Heart right ventricle (tissue), 16 donors: ENCODE measurements at regions not wholly inside any gene's neighbourhood (a gene's known extent, or its start where the extent isn't known, plus 50 kb on each side); places are given as distances from the start of the nearest gene placed in this dataset.

Experiments
- ATAC-seq, 8 donors: fragments of 200-7000 bp; cut with Tn5 transposase; one replicate each; pipeline ENCODE4 v1.9.1; 2020; ENCODE audit warnings: mild to moderate bottlenecking in 8 of 8, moderate library complexity in 8 of 8, moderate number of reproducible peaks in 1 of 8
- DNase-seq, 2 donors: peaks; one replicate each; pipeline ENCODE4 v3.0.0-alpha.2; 2020
- H3K27ac ChIP-seq, 10 donors: fragments of 200-600 bp; sonication (generic) in 2 of 10; one replicate each; pipeline versions ENCODE4 v1.5.0 to v1.8.0; 2020 to 2022; ENCODE audit warnings: mild to moderate bottlenecking in 3 of 10
- H3K27me3 ChIP-seq, 7 donors: fragments of 200-600 bp; one replicate each; pipeline ENCODE4 v1.8.0; 2021 to 2022; ENCODE audit warnings: mild to moderate bottlenecking in 2 of 7
- H3K36me3 ChIP-seq, 9 donors: fragments of 200-600 bp; sonication (generic) in 1 of 9; one replicate each; pipeline versions ENCODE4 v1.5.0 to v1.8.0; 2020 to 2022; ENCODE audit warnings: mild to moderate bottlenecking in 2 of 9
- H3K4me1 ChIP-seq, 9 donors: fragments of 200-600 bp; sonication (generic) in 1 of 9; one replicate each; pipeline versions ENCODE4 v1.5.0 to v1.8.0; 2020 to 2022; ENCODE audit warnings: mild to moderate bottlenecking in 4 of 9
- H3K4me3 ChIP-seq, 10 donors: fragments of 200-600 bp; sonication (generic) in 2 of 10; one replicate each; pipeline versions ENCODE4 v1.5.0 to v1.8.0; 2020 to 2022; ENCODE audit warnings: mild to moderate bottlenecking in 7 of 10, moderate library complexity in 2 of 10
- H3K9me3 ChIP-seq, 11 donors: fragments of 200-600 bp in 10 of 11; sonication (generic) in 2 of 11; one replicate each; pipeline versions ENCODE4 v1.5.0 to v1.8.0; 2013 to 2022; ENCODE audit warnings: mild to moderate bottlenecking in 2 of 11, control low read depth in 1 of 11, moderate library complexity in 1 of 11
- WGBS, 2 donors: extraction: QIAGEN DNeasy Blood & Tissue Kit; methylation state at CpG; one replicate each; pipeline ENCODE4 v1.1.7; 2013; ENCODE audit warnings: inconsistent platforms in 1 of 2; 5-methylcytosine and 5-hydroxymethylcytosine counted together
- intact Hi-C, 10 donors: fragments of 100-400 bp; cut with DNase I; formaldehyde crosslinking; loops; one replicate each; pipeline versions ENCODE4 v1.11.1 to v1.14.2; 2022
- TF ChIP-seq, protein P1 (sequence below), 9 donors: fragments of 200-600 bp; sonication (generic) in 2 of 9; IDR thresholded peaks; one replicate each; pipeline versions ENCODE4 v1.5.0 to v1.8.0; 2021 to 2022; ENCODE audit warnings: antibody characterized with exemption in 9 of 9, mild to moderate bottlenecking in 5 of 9, moderate library complexity in 1 of 9
- donor health status: Arrhythmogenic right ventricular cardiomyopathy.
- donor health status: ischemic (EF 13 %, LVEDD 7.1; RV severe dilation, severe dysfunction).
- donor health status: healthy with polysubstance abuse.
- donor health status: DM: no; HTN: yes; CAD: no.
- donor health status: DM: no; HTN: no; CAD: no.
- donor health status: ischemic (EF 25% LVEDD 6.9; RV normal size, moderate dysfunction).
- donor health status: ischemic (EF 25% LVEDD 5.7; RV mildly dilated, moderate dysfunction).
- donor health status: healthy.
- donor health status: DM: yes; HTN: yes; CAD: no.
- donor health status: Ischemic cardiomyopathy.
- donor health status: ischemic (EF 35%, LVEDD 5.7; RV mildly dilated, moderate dysfunction).
- donor health status: nonischemic (EF 11% LVEDD 7.7; RV severe dilation, severe dysfunction).
- donor health status: DM: yes; HTN: yes; CAD: no.
- donor health status: PGD.
- donor health status: ischemic (EF 29% LVEDD 5.4; RV normal size, mild dysfunction).
- donor health status: nonischemic (EF 23%, LVEDD 6.1; RV moderate dilation, normal function).

DNA sequence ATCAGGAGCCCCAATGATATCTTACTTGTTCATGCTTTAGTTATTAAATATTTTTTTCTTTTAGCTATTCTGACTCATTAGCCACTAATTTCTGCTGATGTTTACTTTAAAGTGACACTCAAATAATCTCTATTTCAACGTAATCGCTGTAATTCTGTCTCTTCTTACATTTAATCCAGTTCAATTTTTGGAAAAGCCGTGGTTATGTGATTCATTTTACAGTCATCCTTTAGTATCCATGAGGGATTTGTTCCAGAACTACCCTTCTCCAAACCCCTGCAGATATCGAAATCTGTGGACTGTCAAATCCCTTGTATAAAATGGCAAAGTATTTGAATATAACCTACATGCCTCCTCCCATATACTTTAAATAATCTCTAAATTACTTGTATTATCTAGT is 1103.4 kb downstream of the LRFN5 start:
- H3K4me1 ChIP-seq = no peaks in the 10 kb centered on the region
- H3K4me3 ChIP-seq = no peak overlapping the region
- no peak for DNase-seq
- 78 to 84% methylated on average over 4 of the region's 4 CpGs for WGBS, 2 donors
- H3K27me3 ChIP-seq = no peaks in the 10 kb centered on the region
- H3K36me3 ChIP-seq = no peaks in the 10 kb centered on the region
- no peak for ATAC-seq
- H3K9me3 ChIP-seq = no peaks in the 10 kb centered on the region
- TF ChIP-seq, protein P1, sequence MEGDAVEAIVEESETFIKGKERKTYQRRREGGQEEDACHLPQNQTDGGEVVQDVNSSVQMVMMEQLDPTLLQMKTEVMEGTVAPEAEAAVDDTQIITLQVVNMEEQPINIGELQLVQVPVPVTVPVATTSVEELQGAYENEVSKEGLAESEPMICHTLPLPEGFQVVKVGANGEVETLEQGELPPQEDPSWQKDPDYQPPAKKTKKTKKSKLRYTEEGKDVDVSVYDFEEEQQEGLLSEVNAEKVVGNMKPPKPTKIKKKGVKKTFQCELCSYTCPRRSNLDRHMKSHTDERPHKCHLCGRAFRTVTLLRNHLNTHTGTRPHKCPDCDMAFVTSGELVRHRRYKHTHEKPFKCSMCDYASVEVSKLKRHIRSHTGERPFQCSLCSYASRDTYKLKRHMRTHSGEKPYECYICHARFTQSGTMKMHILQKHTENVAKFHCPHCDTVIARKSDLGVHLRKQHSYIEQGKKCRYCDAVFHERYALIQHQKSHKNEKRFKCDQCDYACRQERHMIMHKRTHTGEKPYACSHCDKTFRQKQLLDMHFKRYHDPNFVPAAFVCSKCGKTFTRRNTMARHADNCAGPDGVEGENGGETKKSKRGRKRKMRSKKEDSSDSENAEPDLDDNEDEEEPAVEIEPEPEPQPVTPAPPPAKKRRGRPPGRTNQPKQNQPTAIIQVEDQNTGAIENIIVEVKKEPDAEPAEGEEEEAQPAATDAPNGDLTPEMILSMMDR (IDR thresholded peaks at IDR 0.05) = no peak
- no peak overlapping the region for H3K27ac ChIP-seq
- intact Hi-C loops = no loop called here

DNA sequence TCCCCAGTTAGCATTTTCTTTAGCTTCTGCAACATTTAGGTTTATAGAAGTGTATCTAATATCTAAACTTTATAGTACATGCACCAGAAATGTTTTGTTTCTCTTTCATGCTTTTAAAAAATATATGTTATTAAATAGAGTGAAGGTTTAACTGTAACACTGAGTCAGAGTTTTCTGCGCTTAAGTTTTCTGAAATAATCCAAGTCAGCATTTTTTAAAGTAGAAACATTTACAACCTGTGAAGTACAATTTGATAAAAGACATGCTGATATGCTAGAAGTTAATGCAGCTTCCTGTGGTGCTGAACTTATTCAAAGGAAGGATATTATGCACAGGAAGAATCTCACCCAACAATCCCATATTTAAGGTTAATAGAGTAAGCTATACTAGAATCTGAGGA is 1096.8 kb downstream of the LRFN5 start:
- no peak overlapping the region for H3K4me3 ChIP-seq
- H3K36me3 ChIP-seq = no peaks in the 10 kb centered on the region
- DNase-seq (no peak), ATAC-seq (no peak)
- H3K4me1 ChIP-seq = no peaks in the 10 kb centered on the region
- no peaks in the 10 kb centered on the region for H3K9me3 ChIP-seq
- H3K27me3 ChIP-seq = no peaks in the 10 kb centered on the region
- intact Hi-C loops = no loop called here
- no peak overlapping the region for H3K27ac ChIP-seq
- 93 to 94% methylated on average over 1 of the region's 1 CpG for WGBS, 2 donors
- TF ChIP-seq, protein P1 (IDR thresholded peaks at IDR 0.05) = no peak

DNA sequence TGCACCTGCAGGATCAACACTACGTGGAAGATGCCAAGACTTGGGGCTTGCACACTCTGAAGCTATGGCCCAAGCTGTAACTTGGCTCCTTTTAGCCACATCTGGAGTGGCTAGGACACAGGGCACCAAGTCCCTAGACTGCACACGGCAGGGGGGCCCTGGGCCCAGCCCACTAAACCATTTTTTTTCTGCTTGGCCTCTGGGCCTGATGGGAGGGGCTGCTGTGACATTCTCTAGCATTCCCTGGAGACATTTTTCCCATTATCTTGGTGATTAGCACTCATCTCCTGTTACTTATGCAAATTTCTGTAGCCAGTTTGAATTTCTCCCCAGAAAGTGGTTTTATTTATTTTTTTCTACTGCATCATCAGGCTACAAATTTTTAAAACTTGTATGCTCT is 1080.7 kb downstream of the LRFN5 start:
- Histone ChIP-seq H3K27ac (no peak overlapping the region), H3K36me3 (no peaks in the 10 kb centered on the region), H3K4me1 (no peaks in the 10 kb centered on the region), H3K9me3 (peaks cover 0 to 8% (median 0%) of the 10 kb centered on the region in 11 donors), H3K4me3 (no peak overlapping the region), H3K27me3 (no peaks in the 10 kb centered on the region)
- intact Hi-C loops = no loop called here
- ATAC-seq = no peak
- WGBS, 2 donors = 58 to 60% methylated on average over 2 of the region's 2 CpGs
- TF ChIP-seq, protein P1 (IDR thresholded peaks at IDR 0.05) = no peak
- DNase-seq = no peak

DNA sequence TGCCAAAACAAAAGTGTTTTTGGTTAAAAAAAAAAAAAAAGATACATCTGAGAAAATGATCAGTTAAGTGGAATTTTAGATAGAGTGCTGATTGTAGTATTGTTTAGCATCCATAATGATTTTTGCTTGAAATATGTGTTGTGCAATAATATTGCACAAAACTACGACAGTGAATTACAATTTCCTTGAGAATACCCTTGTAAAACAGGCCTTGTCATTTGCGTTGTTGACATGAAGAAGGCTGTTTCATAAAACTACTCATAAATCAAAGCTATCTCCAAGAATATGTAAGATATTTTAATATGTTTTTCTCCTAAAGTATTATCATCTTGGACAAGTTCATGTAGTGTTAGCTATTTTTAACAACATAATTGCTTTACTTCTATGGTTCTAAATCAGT is 1077.0 kb downstream of the LRFN5 start:
- no peak overlapping the region for H3K27ac ChIP-seq
- no peaks in the 10 kb centered on the region for H3K27me3 ChIP-seq
- ATAC-seq (no peak), DNase-seq (no peak)
- intact Hi-C loops = no loop called here
- H3K4me3 ChIP-seq = no peak overlapping the region
- peaks cover 0 to 6% (median 0%) of the 10 kb centered on the region in 11 donors for H3K9me3 ChIP-seq
- no peaks in the 10 kb centered on the region for H3K4me1 ChIP-seq
- 64 to 79% methylated on average over 2 of the region's 2 CpGs for WGBS, 2 donors
- TF ChIP-seq, protein P1 (IDR thresholded peaks at IDR 0.05) = no peak
- no peaks in the 10 kb centered on the region for H3K36me3 ChIP-seq

DNA sequence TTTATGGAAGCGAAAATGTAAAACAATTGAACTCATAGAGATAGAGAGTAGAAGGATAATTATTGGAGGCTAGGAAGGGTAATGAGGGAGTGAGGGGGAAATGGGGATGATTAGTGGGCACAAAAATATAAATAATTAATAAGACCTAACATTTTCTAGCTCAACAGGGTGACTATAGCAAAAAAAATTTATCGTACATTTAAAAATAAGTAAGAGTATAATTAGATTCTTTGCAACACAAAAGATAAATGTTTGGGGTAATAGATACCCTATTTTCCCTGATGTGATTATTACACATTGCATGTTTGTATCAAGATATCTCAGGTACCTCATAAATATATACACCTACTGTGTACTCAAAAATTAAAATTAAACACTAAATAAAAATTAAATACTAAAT is 1070.0 kb downstream of the LRFN5 start:
- ATAC-seq (no peak), DNase-seq (no peak)
- H3K27me3 ChIP-seq = no peaks in the 10 kb centered on the region
- H3K4me3 ChIP-seq = no peak overlapping the region
- intact Hi-C loops = no loop called here
- WGBS, 2 donors = 91 to 94% methylated on average over 2 of the region's 2 CpGs
- peaks cover 0 to 6% (median 0%) of the 10 kb centered on the region in 11 donors for H3K9me3 ChIP-seq
- H3K36me3 ChIP-seq = no peaks in the 10 kb centered on the region
- TF ChIP-seq, protein P1 (IDR thresholded peaks at IDR 0.05) = no peak
- H3K4me1 ChIP-seq = no peaks in the 10 kb centered on the region
- H3K27ac ChIP-seq = no peak overlapping the region
